ENCODE measurements at regions not wholly inside any gene's neighbourhood (a gene's known extent, or its start where the extent isn't known, plus 50 kb on each side); places are given as distances from the start of the nearest gene placed in this dataset.

DNA sequence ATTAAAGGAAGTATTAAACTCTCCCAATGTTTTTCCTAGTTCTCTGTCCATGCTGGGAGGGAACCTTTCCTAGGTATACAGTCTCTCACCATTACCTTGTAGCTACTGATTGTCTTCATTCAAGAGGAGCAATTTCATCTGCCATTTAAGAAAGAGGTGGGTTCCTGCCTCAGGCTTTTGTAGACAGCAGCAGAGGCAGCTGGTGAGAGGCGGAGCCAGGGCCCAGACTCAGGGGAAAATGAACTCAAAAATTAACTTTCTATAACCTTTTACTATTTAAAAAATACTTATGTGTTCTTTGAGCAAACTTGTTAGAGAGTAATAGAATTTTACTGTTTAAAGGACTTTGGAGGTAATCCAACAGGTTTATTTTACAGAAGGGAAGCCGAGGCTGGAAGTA, 133.0 kb downstream of the SNX19 start:
- no peak for TF ChIP-seq CTCF (conservative IDR thresholded peaks at IDR 0.05)
- TF ChIP-seq ZFX (IDR thresholded peaks at IDR 0.05): no peak

Data from C4-2B (cell line).